HEK293T (cell line): ENCODE measurements at regions not wholly inside any gene's neighbourhood (a gene's known extent, or its start where the extent isn't known, plus 50 kb on each side); places are given as distances from the start of the nearest gene placed in this dataset.
"Not testable (repeated sequence)": the region's sequence is repeated elsewhere in the genome, so short reads cannot be mapped to it uniquely, and the experiment has no call there.

Experiments used
- CTBP1 ChIP-seq: fragments of 450-650 bp; IDR thresholded peaks from 2 replicates; pipeline ENCODE4 v1.6.1; 2016; ENCODE audit warnings: borderline replicate concordance
- FOXM1 ChIP-seq: fragments of 450-650 bp; IDR thresholded peaks from 2 replicates; pipeline ENCODE4 v1.6.1; 2017; ENCODE audit warnings: mild to moderate bottlenecking, borderline replicate concordance

GRCh38 chr6:69450493-69450892 is 346.3 kb downstream of the LMBRD1 start:
- not testable (repeated sequence) for TF ChIP-seq FOXM1, CTBP1
